SK-N-SH (cell line): ENCODE measurements at regions not wholly inside any gene's neighbourhood (a gene's known extent, or its start where the extent isn't known, plus 50 kb on each side); places are given as distances from the start of the nearest gene placed in this dataset.
"Not testable (repeated sequence)": the region's sequence is repeated elsewhere in the genome, so short reads cannot be mapped to it uniquely, and the experiment has no call there.

Experiments used
- CTCF ChIA-PET: fragments of 300-600, 350-600 bp; formaldehyde crosslinking; extraction: SDS; loops from one replicate; lab custom pipeline; 2021; lab: Yijun Ruan, JAX
- POLR2A ChIA-PET: fragments of 350-600 bp; sonication (Branson Sonifier 250); formaldehyde crosslinking; extraction: SDS; loops from one replicate; lab custom pipeline; 2020; ENCODE audit warnings: antibody characterized with exemption, inconsistent platforms; lab: Yijun Ruan, JAX
- DNase-seq: peaks from one replicate; pipeline ENCODE4 v3.0.0; 2012
- H2AFZ ChIP-seq: fragments of 200-600 bp; sonication (generic); 2 replicates; pipeline ENCODE4 v1.8.1; 2016; ENCODE audit warnings: antibody characterized with exemption, mild to moderate bottlenecking, low read depth
- H3F3A ChIP-seq: fragments of 200-600 bp; sonication (generic); replicated peaks from 2 replicates; pipeline ENCODE3; 2016; ENCODE audit warnings: antibody characterized with exemption, mild to moderate bottlenecking; ENCODE audit not compliant: insufficient read depth
- H3K27ac ChIP-seq, 2 experiments: fragments of 200-500 bp in 1 of 2; fragments of 200-600 bp in 1 of 2; sonication (Bioruptor generic) in 1 of 2; sonication (generic), shearing (Covaris generic) in 1 of 2; 2 replicates each; pipeline versions ENCODE4 v1.5.1 to v1.6.1; 2014 to 2016; ENCODE audit warnings: low read depth in 2 of 2, inconsistent platforms in 1 of 2, low read length in 1 of 2, mild to moderate bottlenecking in 1 of 2, mixed read lengths in 1 of 2
- H3K27me3 ChIP-seq: fragments of 200-600 bp; sonication (generic), shearing (Covaris generic); 2 replicates; pipeline ENCODE4 v1.6.1; 2016; ENCODE audit warnings: mixed run types; ENCODE audit not compliant: insufficient read depth
- H3K36me3 ChIP-seq, 2 experiments: fragments of 200-500 bp in 1 of 2; fragments of 200-600 bp in 1 of 2; sonication (Bioruptor generic) in 1 of 2; sonication (generic) in 1 of 2; replicated peaks in 1 of 2; 2 replicates each; pipeline versions ENCODE3 to v1.5.1; 2014 to 2016; ENCODE audit warnings: low read length in 1 of 2, mild to moderate bottlenecking in 1 of 2; ENCODE audit not compliant: insufficient read depth in 2 of 2, control insufficient read depth in 1 of 2
- H3K4me1 ChIP-seq, 2 experiments: fragments of 200-500 bp in 1 of 2; fragments of 200-600 bp in 1 of 2; sonication (Bioruptor generic) in 1 of 2; sonication (generic), shearing (Covaris generic) in 1 of 2; 2 replicates each; pipeline versions ENCODE4 v1.5.1 to v1.6.1; 2014 to 2016; ENCODE audit warnings: low read depth in 1 of 2, low read length in 1 of 2, mixed run types in 1 of 2; ENCODE audit not compliant: insufficient read depth in 2 of 2, control insufficient read depth in 1 of 2
- H3K4me2 ChIP-seq: fragments of 200-600 bp; sonication (generic), shearing (Covaris generic); 2 replicates; pipeline ENCODE4 v1.6.1; 2017; ENCODE audit warnings: mixed run types
- H3K4me3 ChIP-seq, 2 experiments: fragments of 200-500 bp in 1 of 2; fragments of 200-600 bp in 1 of 2; sonication (Bioruptor generic) in 1 of 2; sonication (generic), shearing (Covaris generic) in 1 of 2; 2 replicates each; pipeline versions ENCODE4 v1.5.1 to v1.8.1; 2014 to 2016; ENCODE audit warnings: low read depth in 2 of 2, inconsistent platforms in 1 of 2, low read length in 1 of 2, mild to moderate bottlenecking in 1 of 2, mixed read lengths in 1 of 2, moderate library complexity in 1 of 2
- H3K79me2 ChIP-seq: fragments of 200-600 bp; sonication (generic); 2 replicates; pipeline ENCODE4 v1.8.1; 2017; ENCODE audit warnings: mild to moderate bottlenecking; ENCODE audit not compliant: insufficient read depth
- H3K9ac ChIP-seq: fragments of 200-600 bp; sonication (generic); 2 replicates; pipeline ENCODE4 v1.6.1; 2017; ENCODE audit warnings: mixed run types
- H3K9me2 ChIP-seq: fragments of 200-600 bp; sonication (generic); 2 replicates; pipeline ENCODE4 v1.6.1; 2017; ENCODE audit warnings: mixed run types
- H3K9me3 ChIP-seq: fragments of 200-600 bp; sonication (generic); 2 replicates; pipeline ENCODE4 v1.6.1; 2017; ENCODE audit warnings: mixed run types, mild to moderate bottlenecking, moderate library complexity
- H4K20me1 ChIP-seq: fragments of 200-600 bp; sonication (generic); 2 replicates; pipeline ENCODE4 v1.6.1; 2017; ENCODE audit warnings: mild to moderate bottlenecking, mixed run types; ENCODE audit not compliant: insufficient read depth
- EP300 ChIP-seq, 2 experiments: IDR thresholded peaks; 2 replicates each; pipeline versions ENCODE4 v1.4.0 to v1.6.1; 2012; ENCODE audit warnings: borderline replicate concordance in 1 of 2, low read depth in 1 of 2, low read length in 1 of 2
- FOSL2 ChIP-seq: IDR thresholded peaks from 2 replicates; pipeline ENCODE4 v1.4.0; 2012; ENCODE audit warnings: low read depth, mild to moderate bottlenecking, moderate library complexity, borderline replicate concordance
- GATA2 ChIP-seq: sonication (generic); formaldehyde crosslinking; IDR thresholded peaks from 2 replicates; pipeline ENCODE4 v1.5.0; 2020; ENCODE audit warnings: mild to moderate bottlenecking, missing genetic modification reagents
- MXI1 ChIP-seq: IDR thresholded peaks from 2 replicates; pipeline ENCODE4 v1.6.1; 2012; ENCODE audit warnings: mild to moderate bottlenecking, low read depth, low read length, improper control_type of control experiment
- RCOR1 ChIP-seq: fragments of 150-350 bp; IDR thresholded peaks from 2 replicates; pipeline ENCODE4 v1.6.1; 2017; ENCODE audit warnings: antibody characterized with exemption, low read length
- SMC3 ChIP-seq: IDR thresholded peaks from 2 replicates; pipeline ENCODE4 v1.6.1; 2012; ENCODE audit warnings: low read depth, low read length, improper control_type of control experiment
- TCF12 ChIP-seq: IDR thresholded peaks from 2 replicates; pipeline ENCODE4 v1.4.0; 2012
- TEAD4 ChIP-seq: IDR thresholded peaks from 2 replicates; pipeline ENCODE4 v1.4.0; 2012; ENCODE audit warnings: mild to moderate bottlenecking, borderline replicate concordance; ENCODE audit not compliant: insufficient read depth
- WGBS: methylation state at CpG from one replicate; pipeline ENCODE4 v1.1.6; 2017; ENCODE audit warnings: low lambda C conversion rate; 5-methylcytosine and 5-hydroxymethylcytosine counted together
- TF ChIP-seq, protein P1 (sequence below): IDR thresholded peaks from 2 replicates; pipeline ENCODE4; 2012
- TF ChIP-seq, protein P2 (sequence below): IDR thresholded peaks from 2 replicates; pipeline ENCODE4 v1.4.0; 2012; ENCODE audit warnings: low read depth

DNA sequence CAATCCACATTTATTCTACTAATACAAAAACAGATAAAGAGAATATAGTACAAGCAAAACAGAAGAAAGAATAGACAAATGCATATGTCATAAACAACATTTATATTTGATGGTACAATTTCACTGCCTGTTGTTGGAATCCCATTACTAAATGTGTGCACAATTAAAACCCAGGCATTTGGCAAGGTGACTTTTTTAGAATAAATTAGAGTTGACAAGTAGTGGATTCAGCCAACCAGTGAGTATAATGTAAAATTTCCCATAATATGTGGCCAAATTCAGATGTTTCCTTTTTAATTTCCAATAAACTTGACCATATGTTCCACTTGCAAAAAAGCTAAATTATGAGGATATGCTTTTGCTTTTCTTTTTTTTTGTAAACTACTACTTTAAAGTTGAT lies 1578.8 kb downstream of the OLFM4 start:
- POLR2A ChIA-PET, result interaction anchor here (0.6 kb wide), 1 partner anchor 93 kb away, joined by 3 read pairs; no protein-coding TSS in a partner anchor
- H3K9ac ChIP-seq, result no peak overlapping the region
- no peaks in the 10 kb centered on the region for H3K27me3 ChIP-seq
- H3K4me1 ChIP-seq, result no peaks in the 10 kb centered on the region
- no peaks in the 10 kb centered on the region for H4K20me1 ChIP-seq
- CTCF ChIA-PET, result no interaction called here
- no peaks in the 10 kb centered on the region for H3K79me2 ChIP-seq
- H3F3A ChIP-seq, result no peaks in the 10 kb centered on the region
- H2AFZ ChIP-seq, result no peak overlapping the region
- TF ChIP-seq FOSL2 (no peak), SMC3 (no peak), TEAD4 (no peak), GATA2 (CRISPR knock-in tag) (no peak)
- no peaks in the 10 kb centered on the region for H3K9me3 ChIP-seq
- DNase-seq, result no peak
- H3K4me2 ChIP-seq, result no peak overlapping the region
- no peak overlapping the region for H3K4me3 ChIP-seq
- no peaks in the 10 kb centered on the region for H3K9me2 ChIP-seq
- H3K27ac ChIP-seq, result no peak overlapping the region
- no peaks in the 10 kb centered on the region for H3K36me3 ChIP-seq

DNA sequence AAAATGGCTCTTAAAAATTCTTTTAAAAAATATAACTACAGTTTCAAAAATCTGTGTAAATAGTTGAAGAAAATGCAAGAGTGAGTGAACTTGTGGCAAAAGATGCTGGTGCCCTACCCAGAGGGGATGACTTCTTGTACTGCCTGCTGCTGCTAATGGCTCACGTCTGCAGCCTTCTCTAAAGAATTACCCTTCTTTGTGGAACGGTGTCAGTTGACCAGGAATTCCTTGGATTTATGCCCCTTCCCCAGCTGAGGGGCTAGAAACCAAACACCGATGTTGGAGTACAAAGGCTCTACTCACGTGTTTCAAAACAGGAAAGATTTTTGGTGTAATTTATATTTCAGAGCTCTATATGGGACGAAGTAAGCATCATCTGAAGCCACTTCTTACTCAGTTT lies 1582.8 kb downstream of the OLFM4 start:
- no peaks in the 10 kb centered on the region for H3K9me2 ChIP-seq
- H4K20me1 ChIP-seq, result no peaks in the 10 kb centered on the region
- 8% methylated on average over 5 of the region's 5 CpGs for WGBS
- DNase-seq, result no peak
- H3F3A ChIP-seq, result no peaks in the 10 kb centered on the region
- H3K36me3 ChIP-seq, result no peaks in the 10 kb centered on the region
- TF ChIP-seq TEAD4, result no peak
- no peak for TF ChIP-seq MXI1
- TF ChIP-seq, protein P1, sequence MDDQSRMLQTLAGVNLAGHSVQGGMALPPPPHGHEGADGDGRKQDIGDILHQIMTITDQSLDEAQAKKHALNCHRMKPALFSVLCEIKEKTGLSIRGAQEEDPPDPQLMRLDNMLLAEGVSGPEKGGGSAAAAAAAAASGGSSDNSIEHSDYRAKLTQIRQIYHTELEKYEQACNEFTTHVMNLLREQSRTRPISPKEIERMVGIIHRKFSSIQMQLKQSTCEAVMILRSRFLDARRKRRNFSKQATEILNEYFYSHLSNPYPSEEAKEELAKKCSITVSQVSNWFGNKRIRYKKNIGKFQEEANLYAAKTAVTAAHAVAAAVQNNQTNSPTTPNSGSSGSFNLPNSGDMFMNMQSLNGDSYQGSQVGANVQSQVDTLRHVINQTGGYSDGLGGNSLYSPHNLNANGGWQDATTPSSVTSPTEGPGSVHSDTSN, result no peak
- TF ChIP-seq EP300 (IDR thresholded peaks at IDR 0.05; ENCODE audit: borderline replicate concordance in 1 of 2, low read depth in 1 of 2, low read length in 1 of 2), result no peak
- no peak for TF ChIP-seq GATA2 (CRISPR knock-in tag)
- TF ChIP-seq, protein P2, sequence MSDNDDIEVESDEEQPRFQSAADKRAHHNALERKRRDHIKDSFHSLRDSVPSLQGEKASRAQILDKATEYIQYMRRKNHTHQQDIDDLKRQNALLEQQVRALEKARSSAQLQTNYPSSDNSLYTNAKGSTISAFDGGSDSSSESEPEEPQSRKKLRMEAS, result no peak
- ChIA-PET POLR2A (no interaction called here), CTCF (no interaction called here)
- no peaks in the 10 kb centered on the region for H3K27me3 ChIP-seq
- H3K27ac ChIP-seq, result no peak overlapping the region
- no peaks in the 10 kb centered on the region for H3K4me1 ChIP-seq
- H3K9ac ChIP-seq, result no peak overlapping the region
- no peak overlapping the region for H2AFZ ChIP-seq
- no peak overlapping the region for H3K4me3 ChIP-seq
- H3K79me2 ChIP-seq, result no peaks in the 10 kb centered on the region
- H3K4me2 ChIP-seq, result no peak overlapping the region
- no peaks in the 10 kb centered on the region for H3K9me3 ChIP-seq

DNA sequence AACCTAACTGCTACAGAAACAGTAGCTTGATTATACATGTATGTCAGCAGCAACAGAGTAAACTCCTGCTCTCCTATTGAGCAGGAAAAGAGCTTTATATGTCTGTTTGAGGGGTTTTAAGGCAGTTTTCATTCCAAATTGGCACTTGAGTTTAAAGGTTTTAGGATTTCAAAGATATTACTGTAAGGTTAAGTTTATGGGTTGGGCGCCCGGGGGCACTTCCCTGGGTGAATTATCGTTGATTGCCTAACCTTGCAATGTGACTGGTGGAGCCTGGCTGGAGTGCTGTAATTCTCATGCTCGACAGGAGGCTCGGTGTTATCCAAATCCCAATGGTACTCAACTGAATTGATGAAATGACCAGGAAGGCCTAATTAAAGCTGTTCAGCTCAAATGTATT lies 1586.1 kb downstream of the OLFM4 start:
- Histone ChIP-seq H3F3A (no peaks in the 10 kb centered on the region), H3K36me3 (no peaks in the 10 kb centered on the region), H3K27me3 (no peaks in the 10 kb centered on the region), H3K79me2 (no peaks in the 10 kb centered on the region), H4K20me1 (no peaks in the 10 kb centered on the region), H3K9me2 (no peaks in the 10 kb centered on the region), H2AFZ (no peak overlapping the region), H3K9ac (no peak overlapping the region), H3K4me3 (no peak overlapping the region), H3K4me2 (no peak overlapping the region), H3K9me3 (no peaks in the 10 kb centered on the region), H3K4me1 (no peaks in the 10 kb centered on the region; a peak in 1 of 4 replicates), H3K27ac (no peak overlapping the region)
- TF ChIP-seq RCOR1 (no peak), TCF12 (no peak)
- ChIA-PET CTCF (no interaction called here), POLR2A (no interaction called here)
- DNase-seq, result no peak
- WGBS, result 9% methylated on average over 5 of the region's 5 CpGs

DNA sequence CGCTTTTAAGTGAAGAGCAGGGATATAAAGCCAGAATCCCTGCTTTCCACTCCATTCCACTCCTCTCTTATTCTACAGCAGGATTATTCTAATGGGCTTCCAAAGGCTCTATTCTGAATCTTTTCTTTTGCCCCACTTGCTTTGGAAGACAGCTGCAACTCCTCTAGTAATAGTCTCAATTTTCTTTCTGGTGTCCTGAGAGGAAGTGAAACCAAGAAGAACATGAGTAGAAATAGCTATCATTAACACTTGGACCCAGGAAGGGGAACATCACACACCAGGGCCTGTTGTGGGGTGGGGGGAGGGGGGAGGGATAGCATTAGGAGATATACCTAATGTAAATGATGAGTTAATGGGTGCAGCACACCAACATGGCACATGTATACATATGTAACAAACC lies 1597.9 kb downstream of the OLFM4 start:
- H3K4me1 ChIP-seq, H3F3A ChIP-seq, H3K27me3 ChIP-seq, H3K27ac ChIP-seq, H3K9me2 ChIP-seq, DNase-seq, H2AFZ ChIP-seq, H3K9ac ChIP-seq, H3K4me3 ChIP-seq, CTCF ChIA-PET, H3K4me2 ChIP-seq, H3K9me3 ChIP-seq, H3K36me3 ChIP-seq, H4K20me1 ChIP-seq, H3K79me2 ChIP-seq, POLR2A ChIA-PET: not testable (repeated sequence)
- 0% methylated on average over 1 of the region's 1 CpG for WGBS
